Sciatic nerve (tissue), 2 donors: ENCODE measurements at regions not wholly inside any gene's neighbourhood (a gene's known extent, or its start where the extent isn't known, plus 50 kb on each side); places are given as distances from the start of the nearest gene placed in this dataset.

Source experiments
- ATAC-seq: fragments of 200-7000 bp; cut with Tn5 transposase; one replicate; pipeline ENCODE4 v1.9.1; 2020; ENCODE audit warnings: mild to moderate bottlenecking, moderate library complexity
- DNase-seq: peaks from one replicate; pipeline ENCODE4 v3.0.0-alpha.2; 2020; ENCODE audit warnings: low spot score
- intact Hi-C: fragments of 100-400 bp; cut with DNase I; formaldehyde crosslinking; loops from one replicate; pipeline ENCODE4 v1.14.2; 2022
- donor health status: DM: no; HTN: no; CAD: no.
- donor health status: DM: no; HTN: no; CAD: no.

- intact Hi-C loops, result no loop called here
- DNase-seq (no peak), ATAC-seq (no peak)
Measured at GRCh38 chr17:14006249-14006942, 62.9 kb upstream of the COX10 start.

- no peak for ATAC-seq
- DNase-seq, result no peak
- intact Hi-C loops, result no loop called here
Measured at GRCh38 chr17:14007951-14008350, 61.4 kb upstream of the COX10 start.

GRCh38 chr17:14011036-14011692 lies 58.1 kb upstream of the COX10 start:
- intact Hi-C loops, result no loop called here
- ATAC-seq (no peak), DNase-seq (no peak)

GRCh38 chr17:14011740-14012405 lies 57.4 kb upstream of the COX10 start:
- ATAC-seq, result no peak
- intact Hi-C loops, result no loop called here
- no peak for DNase-seq

GRCh38 chr17:14014657-14015056 lies 54.6 kb upstream of the COX10 start:
- no peak for ATAC-seq
- no peak for DNase-seq
- intact Hi-C loops, result no loop called here

- DNase-seq, result no peak
- intact Hi-C loops, result no loop called here
- ATAC-seq, result no peak
Measured at GRCh38 chr17:14015271-14015670, 54.0 kb upstream of the COX10 start.

- ATAC-seq, result no peak
- no peak for DNase-seq
- intact Hi-C loops, result no loop called here
Measured at GRCh38 chr17:14016858-14017257, 52.4 kb upstream of the COX10 start.

- ATAC-seq (no peak), DNase-seq (no peak)
- intact Hi-C loops, result no loop called here
Measured at GRCh38 chr17:14019186-14019956, 49.9 kb upstream of the COX10 start.
